DMS153 treated with DMSO at 0.1 percent for 48 hours (cell line): ENCODE measurements at regions not wholly inside any gene's neighbourhood (a gene's known extent, or its start where the extent isn't known, plus 50 kb on each side); places are given as distances from the start of the nearest gene placed in this dataset.
"Not testable (repeated sequence)": the region's sequence is repeated elsewhere in the genome, so short reads cannot be mapped to it uniquely, and the experiment has no call there.

Experiments used
- DNase-seq: peaks from one replicate; lab custom pipeline; 2025; ENCODE audit not compliant: unreplicated experiment; lab: John Stamatoyannopoulos, UW

DNA sequence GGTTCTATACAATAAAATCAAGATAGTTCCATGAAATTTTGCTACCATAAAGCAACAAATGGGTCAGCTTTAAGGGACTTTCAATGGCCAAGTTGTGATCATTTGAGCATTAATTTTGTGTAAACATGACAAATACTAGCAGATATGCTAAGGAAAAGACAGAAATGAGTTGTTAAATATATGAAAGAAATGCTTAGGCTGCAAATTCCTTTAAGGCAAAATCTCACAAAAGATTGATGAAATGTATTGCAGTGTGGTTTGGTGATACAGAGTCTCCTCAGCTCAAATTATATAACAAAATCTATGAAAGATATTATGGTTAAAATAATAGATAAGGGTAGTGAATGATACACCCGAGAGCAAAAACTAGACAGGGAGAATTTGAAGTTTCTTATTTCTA is 377.2 kb downstream of the RAP2B start:
- DNase-seq = no peak

DNA sequence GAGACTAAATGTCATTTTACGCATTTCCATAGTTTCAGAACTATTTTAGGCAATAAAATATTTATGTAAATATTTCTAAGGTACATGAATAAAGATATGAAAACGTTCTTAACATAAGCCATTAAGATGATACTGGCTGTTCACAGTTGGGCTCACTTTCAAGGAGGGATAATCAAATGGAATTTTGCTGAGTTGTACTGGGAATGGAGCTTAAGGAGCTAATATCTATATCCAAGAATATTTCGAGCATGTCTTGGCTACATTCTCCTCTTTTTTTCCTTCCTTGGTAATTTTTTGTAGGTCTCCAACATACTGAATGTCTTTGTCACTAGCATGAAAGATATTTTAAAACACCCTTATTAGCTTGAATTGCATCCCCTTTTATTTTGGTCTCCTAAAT is 383.4 kb downstream of the RAP2B start:
- no peak for DNase-seq

DNA sequence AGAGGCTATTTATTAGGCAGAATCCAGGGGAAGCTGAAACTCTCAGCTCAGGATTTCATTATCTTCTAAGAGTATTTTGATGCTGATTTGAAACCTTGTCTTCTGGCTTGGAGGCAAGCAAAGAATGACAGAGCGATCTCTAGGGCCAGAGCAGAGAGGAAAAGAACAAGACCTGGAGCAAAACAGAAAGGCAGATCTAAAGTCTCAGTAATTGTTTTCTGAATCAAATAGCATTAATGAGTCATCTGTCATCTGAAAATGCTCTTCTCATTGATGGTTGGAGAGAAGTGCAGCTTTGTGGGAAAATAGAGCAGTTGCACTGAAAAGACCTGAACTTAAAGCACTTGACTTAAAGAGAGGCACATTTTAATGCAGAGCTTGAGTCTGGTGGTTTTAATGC is 385.9 kb downstream of the RAP2B start:
- no peak for DNase-seq

DNA sequence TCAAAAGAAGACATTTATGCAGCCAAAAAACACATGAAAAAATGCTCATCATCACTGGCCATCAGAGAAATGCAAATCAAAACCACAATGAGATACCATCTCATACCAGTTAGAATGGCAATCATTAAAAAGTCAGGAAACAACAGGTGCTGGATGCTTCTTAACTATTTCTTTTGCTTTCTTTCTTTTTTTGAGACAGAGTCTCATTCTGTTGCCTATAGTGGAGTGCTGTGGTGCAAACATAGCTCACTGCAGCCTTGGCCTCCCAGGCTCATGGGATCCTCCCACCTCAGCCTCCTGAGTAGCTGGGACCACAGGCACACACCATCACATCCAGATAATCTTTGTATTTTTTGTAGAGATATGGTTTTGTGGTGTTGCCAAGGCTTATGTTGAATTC is 387.7 kb downstream of the RAP2B start:
- not testable (repeated sequence) for DNase-seq

DNA sequence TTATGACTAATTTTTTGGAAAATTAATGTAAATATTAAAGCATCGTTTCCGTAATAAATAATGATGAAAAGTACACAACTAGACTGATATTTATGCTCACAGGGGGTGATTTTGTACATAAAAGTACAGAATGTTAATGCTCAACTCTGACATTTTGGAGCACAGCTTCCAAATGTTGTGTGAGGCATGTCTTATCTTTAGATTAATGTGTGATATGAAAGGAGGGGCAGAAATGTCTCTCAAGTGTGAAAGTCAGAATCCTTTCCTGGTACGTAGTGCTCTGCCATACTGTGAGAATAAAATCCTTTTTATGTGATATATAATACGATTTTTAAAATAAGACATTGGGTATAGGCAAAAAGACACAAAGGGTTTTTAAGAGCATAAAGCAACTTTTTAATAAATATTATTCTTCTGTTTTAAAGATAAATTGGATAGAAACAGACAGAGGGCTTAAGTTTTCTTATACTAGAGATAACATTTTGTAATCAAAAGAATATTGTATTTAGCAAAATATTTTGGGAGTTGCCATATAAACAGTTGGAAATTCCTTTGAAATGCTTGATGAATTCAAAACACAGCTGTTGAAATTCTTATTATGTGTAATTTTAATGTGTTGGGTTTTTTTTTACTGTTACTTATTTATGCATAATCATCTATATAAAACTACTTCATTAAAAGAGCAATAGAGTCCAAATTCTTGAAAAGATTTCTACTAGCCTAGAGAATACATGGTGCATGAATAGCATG is 389.7 kb downstream of the RAP2B start:
- DNase-seq = no peak

DNA sequence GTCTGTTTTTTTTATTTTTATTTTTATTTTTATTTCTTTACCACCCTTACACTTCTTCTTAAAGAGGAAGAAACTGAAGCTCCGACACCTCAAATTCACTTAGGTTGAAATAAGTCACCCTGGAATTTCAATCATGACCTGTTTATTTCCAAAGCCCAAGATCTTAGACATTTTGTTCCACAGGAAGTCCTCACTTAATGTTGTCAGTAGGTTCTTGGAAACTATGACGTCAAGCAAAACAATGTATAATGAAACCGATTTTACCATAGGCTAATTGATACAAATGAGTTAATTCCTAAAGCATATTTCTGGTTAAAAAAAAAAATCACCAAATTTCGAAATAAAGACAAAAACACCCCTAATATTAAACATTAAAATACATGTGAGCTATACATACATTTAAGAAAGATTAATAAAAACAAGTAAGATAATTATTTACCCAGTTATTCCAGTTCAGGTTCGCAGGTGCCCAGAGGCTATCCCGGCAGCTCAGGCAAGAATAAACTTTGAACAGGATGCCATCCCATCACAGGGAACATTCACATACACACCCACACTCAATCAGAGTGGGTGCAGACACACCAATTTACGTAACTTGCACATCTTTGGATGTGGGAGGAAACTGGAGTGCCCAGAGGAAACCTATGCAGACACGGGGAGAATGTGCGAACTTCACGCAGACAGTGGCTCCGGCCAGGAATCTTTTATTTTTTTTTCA is 391.0 kb downstream of the RAP2B start:
- no peak for DNase-seq

DNA sequence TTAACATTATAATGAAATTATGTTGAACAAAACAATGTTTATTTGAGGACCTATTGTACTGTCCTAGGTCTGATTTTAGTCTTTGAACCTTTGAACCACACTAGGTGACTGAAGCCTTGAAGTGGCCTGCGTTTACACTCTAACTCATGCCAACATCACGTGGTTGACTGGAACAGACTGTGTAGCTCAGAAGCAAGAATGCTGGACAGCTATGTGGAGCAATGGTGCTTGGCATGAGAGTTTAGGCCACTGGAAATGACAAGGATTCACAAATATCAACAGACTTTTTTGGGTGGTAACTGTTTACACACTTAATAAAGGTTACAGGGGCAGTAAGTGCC is 391.5 kb downstream of the RAP2B start:
- DNase-seq = no peak

DNA sequence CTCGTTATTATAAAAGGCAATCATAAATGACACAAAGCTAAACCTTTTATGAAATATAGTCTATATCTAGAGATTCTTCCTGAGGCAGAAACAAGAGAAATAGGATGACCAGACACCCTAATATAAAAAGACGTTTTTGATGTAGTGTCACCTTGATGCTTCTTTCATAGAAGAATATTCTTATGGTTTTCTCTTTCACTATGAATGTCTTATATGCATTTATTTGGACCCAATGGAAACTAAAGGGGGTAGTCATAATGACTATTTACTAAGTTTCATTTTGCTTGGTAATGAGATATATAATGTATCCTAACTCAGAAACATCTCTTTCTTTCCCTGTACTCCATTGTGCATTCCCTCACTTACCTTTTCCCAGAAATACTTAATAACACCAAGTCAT is 393.9 kb downstream of the RAP2B start:
- DNase-seq = no peak

DNA sequence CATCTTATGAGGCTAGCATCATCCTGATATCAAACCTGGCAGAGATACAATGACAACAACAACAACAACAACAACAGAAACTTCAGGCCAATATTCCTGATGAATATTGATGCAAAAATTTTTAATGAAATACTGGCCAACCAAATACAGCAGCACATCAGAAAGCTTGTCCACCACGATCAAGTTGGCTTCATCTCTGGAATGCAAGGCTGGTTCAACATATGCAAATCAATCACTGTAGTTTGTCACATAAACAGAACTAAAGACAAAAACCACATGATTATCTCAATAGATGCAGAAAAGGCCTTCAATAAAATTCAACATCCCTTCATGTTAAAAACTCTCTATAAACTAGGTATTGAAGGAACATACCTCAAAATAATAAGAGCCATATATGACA is 397.3 kb downstream of the RAP2B start:
- not testable (repeated sequence) for DNase-seq

DNA sequence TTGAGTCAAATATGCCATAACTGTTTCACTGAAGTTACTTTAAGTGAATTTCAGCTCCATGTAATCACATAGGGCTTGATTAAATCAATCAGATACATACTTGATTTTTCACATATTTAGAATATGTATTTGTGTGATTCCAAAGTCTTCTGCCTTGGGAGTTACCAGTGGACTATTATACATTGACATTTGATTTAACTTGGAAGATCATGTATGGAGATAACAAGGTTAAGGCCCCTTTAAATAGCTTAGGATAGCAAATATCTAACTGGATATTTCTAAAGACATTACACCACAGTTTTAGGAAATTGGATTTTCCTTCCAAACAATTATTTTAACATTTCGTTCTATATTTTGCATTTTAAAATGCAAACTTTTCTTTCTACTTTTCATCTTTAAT is 405.0 kb downstream of the RAP2B start:
- DNase-seq = no peak

DNA sequence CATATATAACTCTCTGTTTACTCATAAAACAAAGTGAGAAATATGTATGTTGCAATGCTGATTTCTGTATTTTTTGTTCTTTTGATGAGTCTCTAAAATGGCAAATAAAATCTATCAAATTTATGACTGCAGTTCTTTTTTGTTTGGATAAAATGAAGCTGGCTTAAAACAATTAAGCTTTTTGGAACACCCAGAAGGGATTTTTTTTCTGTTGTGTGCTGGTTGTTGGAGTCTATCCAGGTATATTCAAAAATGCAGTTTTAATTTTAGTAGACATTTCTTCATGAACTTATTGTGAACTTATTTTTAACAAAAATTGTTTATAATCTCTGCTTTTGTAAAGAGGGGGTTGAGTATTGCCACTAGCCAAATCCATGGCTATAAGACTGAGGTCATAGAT is 405.5 kb downstream of the RAP2B start:
- no peak for DNase-seq

DNA sequence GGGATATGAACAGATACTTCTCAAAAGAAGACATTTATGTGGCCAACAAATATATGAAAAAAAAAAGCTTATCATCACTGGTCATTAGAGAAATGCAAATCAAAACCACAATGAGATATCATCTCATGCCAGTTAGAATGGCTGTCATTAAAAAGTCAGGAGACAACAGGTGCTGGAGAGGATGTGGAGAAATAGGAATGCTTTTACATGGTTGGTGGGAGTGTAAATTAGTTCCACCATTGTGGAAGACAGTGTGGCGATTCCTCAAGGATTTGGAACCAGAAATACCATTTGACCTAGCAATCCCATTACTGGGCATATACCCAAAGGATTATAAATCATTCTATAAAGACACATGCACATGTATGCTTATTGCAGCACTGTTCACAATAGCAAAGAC is 408.5 kb downstream of the RAP2B start:
- DNase-seq = not testable (repeated sequence)

DNA sequence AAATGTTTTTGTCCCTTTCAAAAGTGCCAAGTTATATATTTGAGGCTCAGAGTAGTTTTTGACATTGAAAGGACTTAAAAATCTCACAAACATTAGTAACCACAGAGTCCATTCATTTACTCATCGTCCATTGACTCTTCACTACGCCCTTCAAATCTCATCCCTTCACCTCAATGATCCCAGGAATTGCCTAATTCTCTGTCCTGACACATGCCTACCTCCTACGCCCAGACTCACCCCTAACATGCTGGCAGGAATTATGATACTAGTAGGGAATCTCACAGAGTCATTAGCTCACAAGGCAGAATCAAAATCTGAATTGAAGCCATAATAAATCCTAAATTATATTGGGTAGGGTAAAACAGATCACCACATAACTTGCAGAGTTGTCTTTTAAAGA is 410.1 kb downstream of the RAP2B start:
- DNase-seq = no peak

DNA sequence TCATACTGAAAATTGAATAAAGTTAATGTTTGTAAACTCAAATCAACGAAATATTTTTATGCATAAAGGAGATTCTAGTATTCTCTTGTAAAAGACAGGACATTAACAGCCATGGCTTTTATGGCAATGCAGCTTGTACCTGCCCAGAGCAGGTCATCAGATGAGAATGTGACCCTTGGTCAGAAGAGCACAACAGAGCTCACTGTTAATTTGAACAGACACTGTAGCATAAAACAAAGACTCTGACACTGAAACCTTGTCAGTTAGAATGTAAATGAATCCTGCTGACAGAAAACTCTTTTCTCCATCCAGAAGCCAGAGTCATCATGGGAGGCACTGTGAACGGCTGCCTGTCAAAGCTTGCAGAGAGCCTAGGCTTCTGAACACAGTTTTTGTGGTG is 410.6 kb downstream of the RAP2B start:
- DNase-seq = no peak

DNA sequence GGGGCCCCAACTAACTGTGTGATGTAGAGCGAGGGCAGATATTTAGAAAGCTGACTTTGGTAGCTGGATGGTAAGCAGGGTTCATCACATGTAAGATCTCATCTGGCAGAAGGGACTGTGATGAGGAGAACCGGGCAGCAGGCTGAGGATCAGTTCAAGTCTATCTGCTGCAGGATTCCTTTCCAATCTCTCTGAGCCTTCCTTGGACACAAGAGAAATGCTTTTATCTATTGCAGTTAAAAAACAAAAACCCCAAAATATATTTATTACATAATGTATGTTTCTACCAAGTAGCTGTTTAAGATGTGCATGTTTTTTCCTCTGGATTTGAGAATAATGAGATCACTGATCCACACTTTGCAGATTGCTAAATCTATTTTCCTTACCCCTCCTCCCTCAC is 411.5 kb downstream of the RAP2B start:
- DNase-seq = no peak

DNA sequence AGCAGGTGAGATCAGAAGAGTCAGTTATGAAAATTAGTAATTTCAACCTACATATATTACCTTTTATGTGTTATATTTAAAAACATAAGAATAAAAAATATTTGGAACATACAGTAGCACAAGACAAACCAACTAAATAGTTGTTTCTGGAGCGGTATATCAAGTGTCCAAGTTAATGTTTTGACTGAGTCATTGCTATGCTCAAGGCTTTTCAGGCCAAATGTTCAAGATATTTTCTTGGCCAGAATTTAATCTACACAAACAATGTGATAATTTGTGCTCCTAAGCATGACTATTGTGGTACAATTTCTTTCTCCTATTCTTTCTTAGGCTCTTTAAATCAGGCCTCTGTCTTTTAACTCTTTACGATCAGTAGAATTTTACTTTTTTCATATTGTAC is 412.4 kb downstream of the RAP2B start:
- DNase-seq = no peak

DNA sequence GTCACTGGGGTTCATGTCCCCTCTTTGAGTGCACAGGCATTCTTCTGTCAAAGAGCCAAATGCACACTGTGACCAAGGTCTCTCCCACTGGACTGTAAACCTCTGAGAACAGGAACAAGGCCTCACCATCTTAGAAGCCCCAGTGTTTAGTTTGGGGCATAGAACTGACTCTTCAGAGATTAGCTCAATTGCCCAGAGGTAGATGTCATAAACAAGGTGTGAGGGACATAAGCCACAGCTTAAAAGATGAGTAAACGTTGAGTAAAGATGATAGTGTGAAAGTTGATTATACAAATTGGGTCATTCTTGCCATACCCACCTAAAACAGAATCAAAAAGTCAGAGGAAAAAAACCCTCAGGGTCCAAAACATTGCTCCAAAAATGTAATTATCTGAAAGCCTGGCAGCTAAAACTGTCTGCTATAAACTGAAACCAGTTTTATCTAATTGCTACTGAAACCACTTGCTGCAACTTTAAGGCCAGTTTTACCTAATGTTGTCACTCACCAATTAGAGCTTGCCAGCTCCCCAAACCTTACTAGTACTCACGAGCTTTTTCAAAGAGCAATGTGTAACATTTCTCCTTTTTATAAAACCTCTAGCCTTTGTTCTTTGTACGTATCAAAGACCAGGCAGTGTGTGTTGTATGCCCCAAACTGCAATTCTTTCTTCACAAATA is 415.2 kb downstream of the RAP2B start:
- no peak for DNase-seq

DNA sequence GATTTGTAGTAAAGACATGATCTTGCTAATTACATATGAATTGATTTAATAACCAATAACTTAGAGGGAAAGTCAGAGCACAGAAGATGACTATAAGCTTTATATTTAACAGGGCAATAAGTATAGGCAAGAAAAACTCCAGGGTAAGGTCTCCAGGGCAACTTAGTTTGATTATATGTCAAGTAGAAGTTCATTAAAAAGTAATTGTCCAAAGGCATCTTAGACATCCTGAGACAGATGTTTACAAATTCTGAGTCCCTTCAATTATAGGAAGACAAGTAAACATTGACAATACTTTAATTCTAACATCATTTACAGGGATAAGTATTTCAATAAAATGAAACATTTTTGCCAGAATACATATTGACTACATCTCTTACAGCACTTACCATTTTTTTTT is 416.0 kb downstream of the RAP2B start:
- DNase-seq = no peak

DNA sequence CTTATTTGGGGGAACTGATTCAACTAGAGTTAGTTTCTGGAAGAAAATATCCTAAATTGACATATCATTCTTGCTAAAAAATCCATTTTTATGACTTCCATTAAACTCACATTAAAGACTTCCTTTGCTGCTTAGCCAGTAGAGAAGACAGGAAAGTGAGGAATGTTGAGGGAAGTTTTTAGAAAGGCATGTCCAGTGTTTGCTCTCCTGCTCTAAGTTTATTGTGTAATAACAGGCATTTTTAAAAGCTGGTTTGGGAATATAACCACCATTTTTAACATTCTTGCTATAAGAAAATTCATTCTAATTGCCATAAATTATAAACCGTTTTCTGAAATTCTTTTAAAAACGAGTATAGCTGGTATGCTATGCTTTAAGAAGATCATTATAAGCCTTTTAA is 428.0 kb downstream of the RAP2B start:
- no peak for DNase-seq

DNA sequence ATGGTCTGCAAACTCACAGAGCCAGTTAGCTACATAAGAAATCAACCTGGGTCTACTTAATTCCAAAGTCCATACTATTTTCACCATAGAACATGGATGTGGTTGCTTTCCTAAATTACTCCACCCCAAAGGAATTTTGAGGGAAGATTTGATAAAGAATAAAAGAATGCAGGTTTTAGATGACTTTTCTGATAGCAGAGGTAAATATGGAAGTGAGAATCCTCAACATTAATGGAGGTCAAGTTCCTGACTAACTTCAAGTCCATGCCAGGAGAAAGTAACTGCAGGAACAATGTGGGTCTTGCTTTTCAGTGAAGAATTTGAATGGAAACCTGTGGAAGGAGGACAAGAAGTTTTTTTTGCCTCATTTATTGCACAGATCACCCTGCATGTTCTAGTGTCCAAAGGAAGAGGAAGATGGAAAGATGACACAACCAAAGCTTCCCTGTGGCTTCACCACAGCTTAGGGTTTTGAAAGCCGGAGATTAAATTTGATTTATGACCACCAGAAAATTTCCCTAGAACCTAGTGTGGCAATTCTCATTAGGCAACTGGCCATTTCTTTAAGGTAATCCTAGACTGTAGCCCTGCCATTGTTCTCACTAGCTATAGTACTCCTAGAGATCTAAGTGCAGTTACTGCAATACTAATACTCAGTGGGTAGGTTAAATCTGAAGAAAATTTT is 429.7 kb downstream of the RAP2B start:
- no peak for DNase-seq

DNA sequence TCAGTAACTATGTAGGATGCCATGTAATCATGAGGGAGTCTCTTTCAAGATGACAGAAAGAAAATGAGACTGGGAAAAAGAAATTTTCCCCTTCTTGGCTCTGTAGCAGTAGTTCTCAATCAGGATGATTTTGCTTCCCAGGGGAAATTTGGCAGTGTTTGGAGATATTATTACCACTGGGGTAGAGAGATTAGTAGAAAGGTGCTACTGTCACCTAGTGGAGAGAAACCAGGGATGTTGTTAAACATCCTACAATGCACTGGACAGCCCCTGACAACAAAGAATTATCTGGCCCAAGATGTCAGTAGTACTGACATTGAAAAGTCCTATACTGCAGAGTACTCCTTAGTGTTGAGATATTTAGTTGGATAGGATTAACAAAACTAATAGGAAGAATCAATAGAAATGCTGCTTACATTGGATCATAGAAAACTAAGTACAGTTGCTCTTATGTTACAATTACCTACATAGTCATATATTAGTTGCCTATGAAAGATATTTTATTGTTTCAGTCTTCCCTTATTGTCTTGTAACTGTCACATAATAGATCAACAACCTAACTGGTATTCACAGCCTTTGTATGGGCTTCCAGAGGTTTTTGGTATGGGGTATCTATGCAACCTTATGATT is 433.3 kb downstream of the RAP2B start:
- peak; percentile 5 for DNase-seq
